Vagina (tissue), 2 donors: ENCODE measurements at regions not wholly inside any gene's neighbourhood (a gene's known extent, or its start where the extent isn't known, plus 50 kb on each side); places are given as distances from the start of the nearest gene placed in this dataset.

Experiments
- DNase-seq, 2 donors: peaks; one replicate each; pipeline ENCODE4 v3.0.0-alpha.2; 2017; ENCODE audit errors: extremely low spot score in 2 of 2
- H3K27ac ChIP-seq: fragments of 200-600 bp; sonication (generic); one replicate; pipeline ENCODE4 v1.5.1; 2019
- H3K27me3 ChIP-seq: fragments of 200-600 bp; sonication (generic); one replicate; pipeline ENCODE4 v1.5.1; 2019
- H3K36me3 ChIP-seq, 2 donors: fragments of 200-600 bp; sonication (generic); one replicate each; pipeline ENCODE4 v1.5.1; 2017 to 2019
- H3K4me1 ChIP-seq: fragments of 200-600 bp; sonication (generic); one replicate; pipeline ENCODE4 v1.5.1; 2019
- H3K4me3 ChIP-seq, 2 donors: fragments of 200-600 bp; sonication (generic); 1 replicate in 1 of 2; 2 replicates in 1 of 2; pipeline ENCODE4 v1.5.1; 2016 to 2019
- H3K9me3 ChIP-seq: fragments of 200-600 bp; sonication (generic); one replicate; pipeline ENCODE4 v1.5.1; 2019
- CTCF ChIP-seq, 3 experiments: fragments of 450-650 bp in 2 of 3; fragments of 200-600 bp in 1 of 3; sonication (generic) in 1 of 3; IDR thresholded peaks; one replicate each; pipeline ENCODE4 v1.5.1; 2017 to 2019; ENCODE audit warnings: antibody characterized with exemption in 3 of 3, mild to moderate bottlenecking in 2 of 3, moderate library complexity in 2 of 3
- POLR2A ChIP-seq, 2 donors: fragments of 450-650 bp; IDR thresholded peaks; one replicate each; pipeline ENCODE4 v1.6.1; 2017; ENCODE audit warnings: antibody characterized with exemption in 2 of 2, mild to moderate bottlenecking in 2 of 2, moderate library complexity in 2 of 2
- POLR2AphosphoS5 ChIP-seq, 2 donors: sonication (generic); formaldehyde crosslinking; IDR thresholded peaks; one replicate each; pipeline ENCODE4 v1.9.0; 2017; ENCODE audit warnings: antibody characterized with exemption in 2 of 2, mild to moderate bottlenecking in 2 of 2, low read depth in 1 of 2; ENCODE audit not compliant: insufficient read depth in 1 of 2
- intact Hi-C: fragments of 100-400 bp; cut with DNase I; formaldehyde crosslinking; loops from one replicate; pipeline ENCODE4 v1.15.1; 2023

- no peak for DNase-seq
- H3K36me3 ChIP-seq = no peaks in the 10 kb centered on the region
These were observed 391.0 kb downstream of the SPRY1 start for GRCh38 chr4:123787512-123788080.

GRCh38 chr4:123788577-123788976 is 392.0 kb downstream of the SPRY1 start:
- Histone ChIP-seq H3K4me1 (peaks cover 10% of the 10 kb centered on the region), H3K9me3 (no peaks in the 10 kb centered on the region), H3K4me3 (no peak overlapping the region), H3K27me3 (no peaks in the 10 kb centered on the region), H3K27ac (no peak overlapping the region), H3K36me3 (no peaks in the 10 kb centered on the region)
- TF ChIP-seq POLR2AphosphoS5 (IDR thresholded peaks at IDR 0.05; ENCODE audit: insufficient read depth in 1 of 2, low read depth in 1 of 2) = no peak
- no peak for TF ChIP-seq CTCF (IDR thresholded peaks at IDR 0.05)
- TF ChIP-seq POLR2A (IDR thresholded peaks at IDR 0.05) = no peak
- no peak for DNase-seq
- intact Hi-C loops = no loop called here

More at GRCh38 chr4:123787512-123788080, 391.0 kb downstream of the SPRY1 start:
- Histone ChIP-seq H3K4me1 (peaks cover 10% of the 10 kb centered on the region), H3K9me3 (no peaks in the 10 kb centered on the region), H3K4me3 (no peak overlapping the region), H3K27ac (no peak overlapping the region), H3K27me3 (no peaks in the 10 kb centered on the region)
- intact Hi-C loops = no loop called here
- TF ChIP-seq POLR2A (IDR thresholded peaks at IDR 0.05) (no peak), CTCF (IDR thresholded peaks at IDR 0.05) (no peak), POLR2AphosphoS5 (IDR thresholded peaks at IDR 0.05; ENCODE audit: insufficient read depth in 1 of 2, low read depth in 1 of 2) (no peak)

GRCh38 chr4:123790681-123791080 is 394.1 kb downstream of the SPRY1 start:
- Histone ChIP-seq H3K4me1 (peaks cover 10% of the 10 kb centered on the region), H3K9me3 (no peaks in the 10 kb centered on the region), H3K36me3 (no peaks in the 10 kb centered on the region), H3K27ac (no peak overlapping the region), H3K27me3 (no peaks in the 10 kb centered on the region), H3K4me3 (no peak overlapping the region)
- TF ChIP-seq CTCF (IDR thresholded peaks at IDR 0.05) = no peak
- TF ChIP-seq POLR2A (IDR thresholded peaks at IDR 0.05) = no peak
- TF ChIP-seq POLR2AphosphoS5 (IDR thresholded peaks at IDR 0.05; ENCODE audit: insufficient read depth in 1 of 2, low read depth in 1 of 2) = no peak
- DNase-seq = no peak
- intact Hi-C loops = no loop called here

- H3K36me3 ChIP-seq = no peaks in the 10 kb centered on the region
- H3K27ac ChIP-seq = no peak overlapping the region
- intact Hi-C loops = no loop called here
- H3K4me1 ChIP-seq = no peaks in the 10 kb centered on the region
- no peak overlapping the region for H3K4me3 ChIP-seq
- TF ChIP-seq CTCF (IDR thresholded peaks at IDR 0.05) (no peak), POLR2AphosphoS5 (IDR thresholded peaks at IDR 0.05; ENCODE audit: insufficient read depth in 1 of 2, low read depth in 1 of 2) (no peak), POLR2A (IDR thresholded peaks at IDR 0.05) (no peak)
- no peaks in the 10 kb centered on the region for H3K27me3 ChIP-seq
- no peak for DNase-seq
- H3K9me3 ChIP-seq = no peaks in the 10 kb centered on the region
These were observed 405.6 kb downstream of the SPRY1 start for GRCh38 chr4:123802082-123802645.

- no peak for DNase-seq
- Histone ChIP-seq H3K4me1 (no peaks in the 10 kb centered on the region), H3K27me3 (no peaks in the 10 kb centered on the region), H3K27ac (no peak overlapping the region), H3K4me3 (no peak overlapping the region), H3K9me3 (no peaks in the 10 kb centered on the region), H3K36me3 (no peaks in the 10 kb centered on the region)
- intact Hi-C loops = no loop called here
- no peak for TF ChIP-seq POLR2AphosphoS5 (IDR thresholded peaks at IDR 0.05; ENCODE audit: insufficient read depth in 1 of 2, low read depth in 1 of 2)
- no peak for TF ChIP-seq CTCF (IDR thresholded peaks at IDR 0.05)
- no peak for TF ChIP-seq POLR2A (IDR thresholded peaks at IDR 0.05)
These were observed 406.3 kb downstream of the SPRY1 start for GRCh38 chr4:123802933-123803332.
